HG03354 (cell line): ENCODE measurements at regions not wholly inside any gene's neighbourhood (a gene's known extent, or its start where the extent isn't known, plus 50 kb on each side); places are given as distances from the start of the nearest gene placed in this dataset.
"Not testable (repeated sequence)": the region's sequence is repeated elsewhere in the genome, so short reads cannot be mapped to it uniquely, and the experiment has no call there.

Experiments
- ATAC-seq: cut with Tn5 transposase; IDR thresholded peaks from one replicate; pipeline ENCODE4 v1.9.1; 2021; ENCODE audit warnings: mild to moderate bottlenecking; ENCODE audit not compliant: unreplicated experiment, poor library complexity, severe bottlenecking

- no peak for ATAC-seq
Measured at GRCh38 chr3:176313426-176313825, 883.9 kb downstream of the TBL1XR1 start.

- ATAC-seq, result no peak
Measured at GRCh38 chr3:176310641-176311040, 886.6 kb downstream of the TBL1XR1 start.

GRCh38 chr3:176302271-176302670 lies 895.0 kb downstream of the TBL1XR1 start:
- ATAC-seq, result no peak

- no peak for ATAC-seq
Measured at GRCh38 chr3:176296066-176296597, 901.1 kb downstream of the TBL1XR1 start.

- no peak for ATAC-seq
Measured at GRCh38 chr3:176293276-176293675, 904.0 kb downstream of the TBL1XR1 start.

GRCh38 chr3:176286476-176287085 lies 910.7 kb downstream of the TBL1XR1 start:
- no peak for ATAC-seq

- ATAC-seq, result no peak
Measured at GRCh38 chr3:176275538-176275937, 921.7 kb downstream of the TBL1XR1 start.

GRCh38 chr3:176275113-176275512 lies 922.2 kb downstream of the TBL1XR1 start:
- no peak for ATAC-seq

- ATAC-seq, result no peak
Measured at GRCh38 chr3:176274161-176274560, 923.1 kb downstream of the TBL1XR1 start.

GRCh38 chr3:176262071-176262470 lies 935.2 kb downstream of the TBL1XR1 start:
- no peak for ATAC-seq

GRCh38 chr3:176247191-176247590 lies 950.1 kb downstream of the TBL1XR1 start:
- no peak for ATAC-seq

- ATAC-seq, result no peak
Measured at GRCh38 chr3:176219970-176220369, 977.3 kb downstream of the TBL1XR1 start.

GRCh38 chr3:176214758-176215157 lies 982.5 kb downstream of the TBL1XR1 start:
- no peak for ATAC-seq

- ATAC-seq, result not testable (repeated sequence)
Measured at GRCh38 chr3:176213314-176213713, 984.0 kb downstream of the TBL1XR1 start.

- no peak for ATAC-seq
Measured at GRCh38 chr3:176208915-176209314, 988.4 kb downstream of the TBL1XR1 start.

- ATAC-seq, result no peak
Measured at GRCh38 chr3:176208283-176208682, 989.0 kb downstream of the TBL1XR1 start.

GRCh38 chr3:176206809-176207208 lies 990.5 kb downstream of the TBL1XR1 start:
- ATAC-seq, result no peak

- no peak for ATAC-seq
Measured at GRCh38 chr3:176202652-176203051, 994.6 kb downstream of the TBL1XR1 start.

GRCh38 chr3:176193032-176193730 lies 1004.1 kb downstream of the TBL1XR1 start:
- no peak for ATAC-seq

GRCh38 chr3:176190755-176191154 lies 1006.5 kb downstream of the TBL1XR1 start:
- no peak for ATAC-seq

- no peak for ATAC-seq
Measured at GRCh38 chr3:176183181-176183580, 1014.1 kb downstream of the TBL1XR1 start.
